ENCODE measurements at regions not wholly inside any gene's neighbourhood (a gene's known extent, or its start where the extent isn't known, plus 50 kb on each side); places are given as distances from the start of the nearest gene placed in this dataset.

DNA sequence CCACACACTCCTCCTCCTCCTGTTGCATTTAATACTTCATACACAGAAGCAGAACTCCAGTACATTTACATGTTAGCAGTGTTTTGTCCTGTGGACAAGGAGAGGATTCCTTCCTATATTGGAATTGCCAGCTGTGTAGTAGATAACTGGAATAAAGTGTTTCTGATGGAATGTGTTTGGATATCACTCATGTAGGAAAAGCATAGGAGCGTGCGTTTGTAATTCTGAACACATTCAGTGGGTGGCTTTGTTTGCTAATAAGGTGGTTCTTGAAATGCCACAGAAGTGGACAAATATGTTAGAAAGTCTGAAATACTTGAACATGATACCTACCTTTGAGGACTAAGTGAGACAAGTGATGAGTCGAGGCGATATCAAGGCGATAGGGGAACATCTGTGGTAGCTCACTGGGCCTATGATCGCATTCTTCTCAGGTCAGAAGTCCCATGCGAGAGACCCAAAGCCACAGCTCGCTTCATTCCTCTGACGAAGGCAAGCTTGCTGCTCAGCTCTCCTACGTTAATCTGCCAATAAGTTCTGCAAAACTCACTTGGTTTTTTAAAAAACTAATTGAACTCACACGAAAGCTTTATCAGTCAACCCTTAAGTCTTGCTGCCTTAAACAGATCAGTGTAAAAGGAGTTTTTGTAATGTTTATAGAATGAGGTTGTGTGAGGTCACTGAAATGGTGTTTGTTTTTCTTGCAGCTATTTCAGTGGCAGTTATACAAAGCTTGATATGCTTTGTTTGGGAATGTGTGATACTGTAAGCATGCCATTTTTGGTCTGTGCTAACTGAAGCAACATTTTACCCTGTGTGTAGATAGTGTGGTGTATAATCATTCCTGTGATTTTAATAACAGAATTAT, 159.9 kb downstream of the SOX4 start:
- Histone ChIP-seq H4K20me1 (ENCODE audit: control insufficient read depth, insufficient read depth, insufficient read length) (no peaks in the 10 kb centered on the region), H2AFZ (ENCODE audit: low read length) (no peak overlapping the region), H3K4me1 (ENCODE audit: insufficient read depth, low read length) (peaks cover 21% of the 10 kb centered on the region), H2BK15ac (ENCODE audit: low read depth, low read length) (no peak overlapping the region), H3T11ph (ENCODE audit: low read length) (no peak overlapping the region), H3K18ac (ENCODE audit: insufficient read length, low read depth, low read length) (no peak overlapping the region), H2BK120ac (ENCODE audit: low read depth, low read length, poor library complexity, severe bottlenecking) (no peak overlapping the region), H2BK20ac (ENCODE audit: low read depth, low read length, poor library complexity, severe bottlenecking) (no peak overlapping the region), H3K4ac (ENCODE audit: low read depth, low read length) (no peak overlapping the region), H3K23me2 (ENCODE audit: insufficient read length, low read depth, low read length, poor library complexity, severe bottlenecking) (no peaks in the 10 kb centered on the region), H4K5ac (ENCODE audit: insufficient read length, low read depth, low read length) (no peak overlapping the region), H3K27ac (ENCODE audit: insufficient read length, low read depth, low read length) (no peak overlapping the region), H4K8ac (replicated peaks; ENCODE audit: insufficient read length, low read depth, low read length) (no peak overlapping the region), H2AK5ac (ENCODE audit: insufficient read length, low read length) (no peak overlapping the region), H2BK12ac (ENCODE audit: insufficient read length, low read depth, low read length) (no peak overlapping the region), H3K79me1 (ENCODE audit: insufficient read depth, low read depth, low read length, poor library complexity, severe bottlenecking) (no peaks in the 10 kb centered on the region), H3K27me3 (ENCODE audit: insufficient read depth, low read length) (no peaks in the 10 kb centered on the region), H2BK5ac (ENCODE audit: insufficient read length, low read length) (no peak overlapping the region), H3K56ac (ENCODE audit: insufficient read length, low read depth, low read length) (no peak overlapping the region), H3K14ac (ENCODE audit: insufficient read depth, low read length) (no peak overlapping the region), H3K9ac (ENCODE audit: extremely low read depth, insufficient read length, low read length) (no peak overlapping the region), H4K91ac (ENCODE audit: insufficient read length, low read depth, low read length) (no peak overlapping the region), H3K79me2 (ENCODE audit: insufficient read depth, low read length) (peaks cover 52% of the 10 kb centered on the region; the same call in 1 of the 2 replicates), H3K23ac (ENCODE audit: insufficient read length, low read depth, low read length) (no peak overlapping the region), H3K4me2 (ENCODE audit: insufficient read depth, insufficient read length, low read length) (no peak overlapping the region), H3K9me3 (ENCODE audit: control insufficient read depth, low read depth, low read length) (no peaks in the 10 kb centered on the region)
- Mint-ChIP-seq H3K27me3 (ENCODE audit: low read depth) (no peaks in the 10 kb centered on the region), H3K4me1 (peaks cover 53 to 55% of the 10 kb centered on the region in 2 experiments), H3K36me3 (ENCODE audit: insufficient read depth in 1 of 3, low read depth in 3 of 3) (peaks cover 18 to 25% (median 20%) of the 10 kb centered on the region in 3 experiments), H3K27ac (peak overlapping the region; percentile 4 to 88 (median 68); a peak in 4 of 7 replicates), H3K9me3 (no peaks in the 10 kb centered on the region; a peak in 2 of 5 replicates), H3K4me3 (no peak overlapping the region)
- WGBS (ENCODE audit: extremely low coverage, insufficient read length, low lambda C conversion rate), result no CpG with 5 or more reads among the region's 11 CpGs
- DNase-seq, result no peak
- TF ChIP-seq, protein P1, sequence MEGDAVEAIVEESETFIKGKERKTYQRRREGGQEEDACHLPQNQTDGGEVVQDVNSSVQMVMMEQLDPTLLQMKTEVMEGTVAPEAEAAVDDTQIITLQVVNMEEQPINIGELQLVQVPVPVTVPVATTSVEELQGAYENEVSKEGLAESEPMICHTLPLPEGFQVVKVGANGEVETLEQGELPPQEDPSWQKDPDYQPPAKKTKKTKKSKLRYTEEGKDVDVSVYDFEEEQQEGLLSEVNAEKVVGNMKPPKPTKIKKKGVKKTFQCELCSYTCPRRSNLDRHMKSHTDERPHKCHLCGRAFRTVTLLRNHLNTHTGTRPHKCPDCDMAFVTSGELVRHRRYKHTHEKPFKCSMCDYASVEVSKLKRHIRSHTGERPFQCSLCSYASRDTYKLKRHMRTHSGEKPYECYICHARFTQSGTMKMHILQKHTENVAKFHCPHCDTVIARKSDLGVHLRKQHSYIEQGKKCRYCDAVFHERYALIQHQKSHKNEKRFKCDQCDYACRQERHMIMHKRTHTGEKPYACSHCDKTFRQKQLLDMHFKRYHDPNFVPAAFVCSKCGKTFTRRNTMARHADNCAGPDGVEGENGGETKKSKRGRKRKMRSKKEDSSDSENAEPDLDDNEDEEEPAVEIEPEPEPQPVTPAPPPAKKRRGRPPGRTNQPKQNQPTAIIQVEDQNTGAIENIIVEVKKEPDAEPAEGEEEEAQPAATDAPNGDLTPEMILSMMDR (conservative IDR thresholded peaks at IDR 0.05), result no peak
